ENCODE measurements at regions not wholly inside any gene's neighbourhood (a gene's known extent, or its start where the extent isn't known, plus 50 kb on each side); places are given as distances from the start of the nearest gene placed in this dataset.

- no CpG with 5 or more reads among the region's 2 CpGs for WGBS (ENCODE audit: insufficient coverage)
- no peak overlapping the region for H3K27ac ChIP-seq (ENCODE audit: insufficient read depth in 1 of 2, low read depth in 1 of 2, low read length in 2 of 2, poor library complexity in 1 of 2, severe bottlenecking in 2 of 2)
- H3K4me3 ChIP-seq (ENCODE audit: control insufficient read depth in 1 of 7, extremely low read depth in 1 of 7, insufficient read depth in 4 of 7, low read depth in 2 of 7, low read length in 6 of 7), result no peak overlapping the region
- no peaks in the 10 kb centered on the region for H3K9me3 ChIP-seq (ENCODE audit: control extremely low read depth in 1 of 5, control insufficient read depth in 4 of 5, insufficient read depth in 2 of 5, low read depth in 1 of 5, low read length in 4 of 5)
- H3K4me1 ChIP-seq (ENCODE audit: control extremely low read depth in 1 of 4, control insufficient read depth in 4 of 4, insufficient read depth in 4 of 4, low read length in 3 of 4), result no peaks in the 10 kb centered on the region
- H3K36me3 ChIP-seq (ENCODE audit: control insufficient read depth in 4 of 4, insufficient read depth in 4 of 4, low read length in 3 of 4), result no peaks in the 10 kb centered on the region
- POLR2A ChIA-PET, result no interaction called here
- DNase-seq, result no peak
- no peaks in the 10 kb centered on the region for H3K27me3 ChIP-seq (replicated peaks in 2 of 5; ENCODE audit: control insufficient read depth in 4 of 5, insufficient read depth in 5 of 5, low read length in 4 of 5)
- CTCF ChIA-PET, result interaction anchor here (1.5 kb wide), 1 partner anchor 9 kb away, joined by 3 read pairs; no protein-coding TSS in a partner anchor
Measured at GRCh38 chr18:43648002-43648401, 370.7 kb upstream of the SYT4 start.

DNA sequence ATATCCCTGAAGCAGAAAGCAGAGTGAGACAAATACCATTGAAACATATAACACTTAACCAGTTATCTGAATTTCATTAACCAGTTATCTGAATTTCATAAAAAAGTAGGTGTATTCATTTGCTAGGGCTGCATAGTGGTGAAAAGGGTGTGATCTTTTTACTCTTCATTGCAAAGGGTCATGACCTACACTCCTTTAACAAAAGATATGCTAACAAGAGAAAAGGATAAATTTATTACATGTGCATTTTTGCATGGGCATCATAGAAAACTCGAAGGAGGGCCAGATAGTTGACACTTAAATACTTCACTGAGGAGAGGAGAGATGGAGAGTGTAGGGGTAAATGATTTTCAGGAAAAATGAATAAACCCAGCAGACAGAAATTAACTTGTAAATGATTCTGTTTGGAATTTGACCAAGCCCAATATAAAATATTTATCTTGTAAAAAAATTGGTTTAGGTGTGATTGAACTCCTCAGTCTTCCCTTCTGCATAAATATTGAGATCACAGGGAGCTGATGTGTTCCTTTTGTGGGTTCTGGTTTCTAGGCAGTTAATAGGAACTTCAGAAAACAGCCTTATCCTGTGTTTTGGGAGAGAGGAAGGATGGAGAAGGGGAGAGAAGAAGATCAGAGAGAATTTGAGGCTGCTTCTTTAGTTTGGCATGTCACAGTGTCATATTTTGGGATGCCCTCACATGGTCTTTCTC lies 372.5 kb upstream of the SYT4 start:
- POLR2A ChIA-PET, result no interaction called here
- no peak overlapping the region for H3K27ac ChIP-seq (ENCODE audit: insufficient read depth in 1 of 2, low read depth in 1 of 2, low read length in 2 of 2, poor library complexity in 1 of 2, severe bottlenecking in 2 of 2)
- DNase-seq, result no peak
- H3K36me3 ChIP-seq (ENCODE audit: control insufficient read depth in 4 of 4, insufficient read depth in 4 of 4, low read length in 3 of 4), result no peaks in the 10 kb centered on the region
- H3K4me3 ChIP-seq (ENCODE audit: control insufficient read depth in 1 of 7, extremely low read depth in 1 of 7, insufficient read depth in 4 of 7, low read depth in 2 of 7, low read length in 6 of 7), result no peak overlapping the region
- CTCF ChIA-PET, result no interaction called here
- no peaks in the 10 kb centered on the region for H3K27me3 ChIP-seq (replicated peaks in 2 of 5; ENCODE audit: control insufficient read depth in 4 of 5, insufficient read depth in 5 of 5, low read length in 4 of 5)
- 86% methylated on average over 1 of the region's 1 CpG for WGBS (ENCODE audit: insufficient coverage)
- H3K4me1 ChIP-seq (ENCODE audit: control extremely low read depth in 1 of 4, control insufficient read depth in 4 of 4, insufficient read depth in 4 of 4, low read length in 3 of 4), result no peaks in the 10 kb centered on the region
- no peaks in the 10 kb centered on the region for H3K9me3 ChIP-seq (ENCODE audit: control extremely low read depth in 1 of 5, control insufficient read depth in 4 of 5, insufficient read depth in 2 of 5, low read depth in 1 of 5, low read length in 4 of 5)

DNA sequence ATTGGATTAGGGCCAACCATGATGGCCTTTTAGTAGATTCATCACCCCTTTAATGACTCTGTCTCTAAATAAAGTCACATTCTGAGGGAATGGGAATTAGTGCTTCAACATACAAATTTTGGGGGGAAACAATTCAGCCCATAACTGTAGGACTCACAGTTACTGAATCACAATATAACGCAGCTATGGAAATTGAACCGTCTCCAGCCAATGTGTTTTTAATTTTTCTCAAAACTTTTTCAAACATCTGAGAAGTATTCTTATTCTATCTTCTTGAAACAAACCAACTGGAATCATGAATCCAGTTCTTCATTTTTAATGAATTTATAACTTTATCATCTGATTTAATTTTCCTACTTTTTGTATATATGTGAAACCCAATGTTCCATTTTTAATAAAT lies 373.1 kb upstream of the SYT4 start:
- Histone ChIP-seq H3K36me3 (ENCODE audit: control insufficient read depth in 4 of 4, insufficient read depth in 4 of 4, low read length in 3 of 4) (no peaks in the 10 kb centered on the region), H3K4me1 (ENCODE audit: control extremely low read depth in 1 of 4, control insufficient read depth in 4 of 4, insufficient read depth in 4 of 4, low read length in 3 of 4) (no peaks in the 10 kb centered on the region), H3K4me3 (ENCODE audit: control insufficient read depth in 1 of 7, extremely low read depth in 1 of 7, insufficient read depth in 4 of 7, low read depth in 2 of 7, low read length in 6 of 7) (no peak overlapping the region), H3K27me3 (replicated peaks in 2 of 5; ENCODE audit: control insufficient read depth in 4 of 5, insufficient read depth in 5 of 5, low read length in 4 of 5) (no peaks in the 10 kb centered on the region), H3K27ac (ENCODE audit: insufficient read depth in 1 of 2, low read depth in 1 of 2, low read length in 2 of 2, poor library complexity in 1 of 2, severe bottlenecking in 2 of 2) (no peak overlapping the region), H3K9me3 (ENCODE audit: control extremely low read depth in 1 of 5, control insufficient read depth in 4 of 5, insufficient read depth in 2 of 5, low read depth in 1 of 5, low read length in 4 of 5) (no peaks in the 10 kb centered on the region)
- no CpG with 5 or more reads among the region's 2 CpGs for whole genome bisulfite sequencing (ENCODE audit: insufficient coverage)
- DNase-seq, result no peak
- ChIA-PET POLR2A (no interaction called here), CTCF (no interaction called here)

GRCh38 chr18:43651057-43651456 lies 373.8 kb upstream of the SYT4 start:
- Histone ChIP-seq H3K4me3 (ENCODE audit: control insufficient read depth in 1 of 7, extremely low read depth in 1 of 7, insufficient read depth in 4 of 7, low read depth in 2 of 7, low read length in 6 of 7) (no peak overlapping the region), H3K27ac (ENCODE audit: insufficient read depth in 1 of 2, low read depth in 1 of 2, low read length in 2 of 2, poor library complexity in 1 of 2, severe bottlenecking in 2 of 2) (no peak overlapping the region), H3K9me3 (ENCODE audit: control extremely low read depth in 1 of 5, control insufficient read depth in 4 of 5, insufficient read depth in 2 of 5, low read depth in 1 of 5, low read length in 4 of 5) (no peaks in the 10 kb centered on the region), H3K27me3 (replicated peaks in 2 of 5; ENCODE audit: control insufficient read depth in 4 of 5, insufficient read depth in 5 of 5, low read length in 4 of 5) (no peaks in the 10 kb centered on the region), H3K36me3 (ENCODE audit: control insufficient read depth in 4 of 4, insufficient read depth in 4 of 4, low read length in 3 of 4) (no peaks in the 10 kb centered on the region), H3K4me1 (ENCODE audit: control extremely low read depth in 1 of 4, control insufficient read depth in 4 of 4, insufficient read depth in 4 of 4, low read length in 3 of 4) (no peaks in the 10 kb centered on the region)
- CTCF ChIA-PET, result no interaction called here
- POLR2A ChIA-PET, result no interaction called here
- no CpG with 5 or more reads among the region's 2 CpGs for WGBS (ENCODE audit: insufficient coverage)
- no peak for DNase-seq

DNA sequence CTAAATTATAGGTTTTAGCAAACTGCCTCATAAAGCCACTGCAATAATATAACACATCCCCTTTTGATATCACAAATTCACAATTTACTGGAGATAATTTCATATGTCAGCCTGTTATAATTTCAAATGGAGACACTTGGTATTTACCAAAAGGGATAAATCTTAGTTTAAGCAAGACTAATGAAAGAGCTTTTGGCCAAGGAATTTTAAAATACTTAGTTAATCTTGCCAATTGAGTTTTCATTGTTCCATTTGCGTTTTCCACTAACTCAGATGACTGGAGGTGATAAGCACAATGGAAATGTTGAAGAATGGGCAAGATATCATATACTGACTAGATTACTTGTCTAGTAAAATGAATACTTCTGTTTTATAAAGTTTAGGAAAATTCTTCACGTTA lies 379.3 kb upstream of the SYT4 start:
- H3K4me3 ChIP-seq (ENCODE audit: control insufficient read depth in 1 of 7, extremely low read depth in 1 of 7, insufficient read depth in 4 of 7, low read depth in 2 of 7, low read length in 6 of 7), result no peak overlapping the region
- no peak for DNase-seq
- no peaks in the 10 kb centered on the region for H3K36me3 ChIP-seq (ENCODE audit: control insufficient read depth in 4 of 4, insufficient read depth in 4 of 4, low read length in 3 of 4)
- 100% methylated on average over 1 of the region's 2 CpGs for WGBS (ENCODE audit: insufficient coverage)
- POLR2A ChIA-PET, result no interaction called here
- CTCF ChIA-PET, result no interaction called here
- no peaks in the 10 kb centered on the region for H3K4me1 ChIP-seq (ENCODE audit: control extremely low read depth in 1 of 4, control insufficient read depth in 4 of 4, insufficient read depth in 4 of 4, low read length in 3 of 4)
- H3K9me3 ChIP-seq (ENCODE audit: control extremely low read depth in 1 of 5, control insufficient read depth in 4 of 5, insufficient read depth in 2 of 5, low read depth in 1 of 5, low read length in 4 of 5), result no peaks in the 10 kb centered on the region
- no peaks in the 10 kb centered on the region for H3K27me3 ChIP-seq (replicated peaks in 2 of 5; ENCODE audit: control insufficient read depth in 4 of 5, insufficient read depth in 5 of 5, low read length in 4 of 5)
- H3K27ac ChIP-seq (ENCODE audit: insufficient read depth in 1 of 2, low read depth in 1 of 2, low read length in 2 of 2, poor library complexity in 1 of 2, severe bottlenecking in 2 of 2), result no peak overlapping the region

DNA sequence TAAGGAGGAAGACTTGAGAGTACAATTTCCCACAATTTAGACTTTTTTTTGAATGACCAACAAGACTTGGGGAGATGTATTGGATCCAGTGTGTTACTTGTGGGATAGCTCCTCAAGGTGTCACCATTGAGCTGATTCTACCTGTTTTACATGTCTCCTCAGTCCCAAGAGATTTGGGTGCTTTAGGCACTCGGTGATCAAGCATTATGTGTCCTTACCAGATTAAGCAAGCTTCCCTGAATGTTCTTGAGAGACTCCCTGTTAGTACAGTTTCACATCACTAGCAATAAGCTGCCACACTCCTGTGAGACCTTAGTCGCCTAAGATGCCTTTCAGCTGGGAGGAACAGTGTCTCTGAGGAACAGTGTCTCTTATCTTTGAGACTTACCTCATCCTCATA lies 384.3 kb upstream of the SYT4 start:
- 46% methylated on average over 2 of the region's 2 CpGs for WGBS (ENCODE audit: insufficient coverage)
- no peaks in the 10 kb centered on the region for H3K36me3 ChIP-seq (ENCODE audit: control insufficient read depth in 4 of 4, insufficient read depth in 4 of 4, low read length in 3 of 4)
- H3K27ac ChIP-seq (ENCODE audit: insufficient read depth in 1 of 2, low read depth in 1 of 2, low read length in 2 of 2, poor library complexity in 1 of 2, severe bottlenecking in 2 of 2), result no peak overlapping the region
- H3K27me3 ChIP-seq (replicated peaks in 2 of 5; ENCODE audit: control insufficient read depth in 4 of 5, insufficient read depth in 5 of 5, low read length in 4 of 5), result no peaks in the 10 kb centered on the region
- CTCF ChIA-PET, result interaction anchor here (1.0 to 1.3 kb wide), 2 partner anchors 40 to 1723 kb away, joined by 3 read pairs; no protein-coding TSS in a partner anchor
- POLR2A ChIA-PET, result no interaction called here
- no peak overlapping the region for H3K4me3 ChIP-seq (ENCODE audit: control insufficient read depth in 1 of 7, extremely low read depth in 1 of 7, insufficient read depth in 4 of 7, low read depth in 2 of 7, low read length in 6 of 7)
- H3K9me3 ChIP-seq (ENCODE audit: control extremely low read depth in 1 of 5, control insufficient read depth in 4 of 5, insufficient read depth in 2 of 5, low read depth in 1 of 5, low read length in 4 of 5), result no peaks in the 10 kb centered on the region
- H3K4me1 ChIP-seq (ENCODE audit: control extremely low read depth in 1 of 4, control insufficient read depth in 4 of 4, insufficient read depth in 4 of 4, low read length in 3 of 4), result no peaks in the 10 kb centered on the region
- peak; percentile 12 to 40 (median 27) for DNase-seq

DNA sequence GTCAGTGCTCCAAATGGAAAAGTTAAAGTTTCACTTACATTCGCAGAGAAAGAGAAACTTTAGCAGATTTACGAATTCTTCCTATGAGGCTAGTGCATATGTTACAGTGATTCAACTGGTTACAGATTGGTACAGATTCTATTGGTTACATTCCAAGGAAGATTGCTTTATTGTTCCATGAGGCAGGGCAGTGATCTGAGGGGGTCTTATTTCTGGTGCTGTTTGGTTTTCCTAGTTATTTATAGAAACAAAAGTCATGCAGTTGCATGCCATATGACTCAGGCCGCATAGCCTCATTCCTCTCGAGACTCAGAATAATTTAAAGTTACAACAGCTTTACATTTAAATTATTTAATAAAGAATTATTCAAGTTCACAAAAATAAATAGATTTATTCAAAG lies 385.4 kb upstream of the SYT4 start:
- Histone ChIP-seq H3K4me3 (ENCODE audit: control insufficient read depth in 1 of 7, extremely low read depth in 1 of 7, insufficient read depth in 4 of 7, low read depth in 2 of 7, low read length in 6 of 7) (no peak overlapping the region), H3K36me3 (ENCODE audit: control insufficient read depth in 4 of 4, insufficient read depth in 4 of 4, low read length in 3 of 4) (no peaks in the 10 kb centered on the region), H3K9me3 (ENCODE audit: control extremely low read depth in 1 of 5, control insufficient read depth in 4 of 5, insufficient read depth in 2 of 5, low read depth in 1 of 5, low read length in 4 of 5) (no peaks in the 10 kb centered on the region), H3K4me1 (ENCODE audit: control extremely low read depth in 1 of 4, control insufficient read depth in 4 of 4, insufficient read depth in 4 of 4, low read length in 3 of 4) (no peaks in the 10 kb centered on the region), H3K27ac (ENCODE audit: insufficient read depth in 1 of 2, low read depth in 1 of 2, low read length in 2 of 2, poor library complexity in 1 of 2, severe bottlenecking in 2 of 2) (no peak overlapping the region), H3K27me3 (replicated peaks in 2 of 5; ENCODE audit: control insufficient read depth in 4 of 5, insufficient read depth in 5 of 5, low read length in 4 of 5) (no peaks in the 10 kb centered on the region)
- POLR2A ChIA-PET, result no interaction called here
- CTCF ChIA-PET, result no interaction called here
- WGBS (ENCODE audit: insufficient coverage), result 94% methylated on average over 2 of the region's 4 CpGs
- DNase-seq, result no peak
